HG03139 (cell line): ENCODE measurements at regions not wholly inside any gene's neighbourhood (a gene's known extent, or its start where the extent isn't known, plus 50 kb on each side); places are given as distances from the start of the nearest gene placed in this dataset.
"Not testable (repeated sequence)": the region's sequence is repeated elsewhere in the genome, so short reads cannot be mapped to it uniquely, and the experiment has no call there.

ENCODE experiments used
- ATAC-seq: cut with Tn5 transposase; IDR thresholded peaks from one replicate; pipeline ENCODE4 v1.9.1; 2021; ENCODE audit not compliant: unreplicated experiment

DNA sequence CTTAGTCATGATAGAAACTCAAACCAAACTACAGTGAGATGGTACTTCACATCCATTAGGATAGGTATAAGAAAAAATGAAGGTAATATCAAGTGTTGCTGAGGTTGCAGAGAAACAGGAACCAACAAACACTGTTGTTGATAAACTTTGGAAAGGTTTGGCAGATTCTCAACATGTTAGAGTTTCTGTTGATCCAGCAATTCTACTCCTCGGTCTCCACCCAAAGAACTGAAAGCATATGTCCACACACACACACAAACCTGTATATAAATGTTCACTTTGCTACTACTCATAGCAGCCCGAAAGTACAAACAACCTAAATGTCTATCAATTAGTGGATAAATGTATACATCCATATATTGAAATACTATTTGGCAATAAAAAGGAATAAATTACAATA lies 128.3 kb upstream of the CARMIL1 start:
- no peak for ATAC-seq

DNA sequence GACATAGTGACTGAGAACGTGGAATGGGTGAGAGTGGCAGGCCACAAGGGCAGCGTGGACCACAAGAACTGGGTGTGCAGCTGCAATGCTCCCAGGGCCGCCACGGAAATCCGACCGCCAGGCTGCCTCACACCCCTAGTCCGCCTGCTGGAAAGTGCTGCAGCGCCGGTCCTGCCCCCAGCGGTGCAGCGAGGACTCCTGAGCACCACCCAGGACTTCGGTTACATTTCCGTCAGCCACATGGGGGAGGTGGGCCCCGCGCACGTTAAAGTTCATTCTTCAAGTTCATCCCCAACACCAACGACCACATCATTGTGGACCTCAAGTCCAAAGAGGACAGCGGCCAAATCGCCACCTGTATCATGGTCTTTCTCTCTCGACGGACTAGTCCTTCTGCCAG lies 126.1 kb upstream of the CARMIL1 start:
- ATAC-seq = no peak

DNA sequence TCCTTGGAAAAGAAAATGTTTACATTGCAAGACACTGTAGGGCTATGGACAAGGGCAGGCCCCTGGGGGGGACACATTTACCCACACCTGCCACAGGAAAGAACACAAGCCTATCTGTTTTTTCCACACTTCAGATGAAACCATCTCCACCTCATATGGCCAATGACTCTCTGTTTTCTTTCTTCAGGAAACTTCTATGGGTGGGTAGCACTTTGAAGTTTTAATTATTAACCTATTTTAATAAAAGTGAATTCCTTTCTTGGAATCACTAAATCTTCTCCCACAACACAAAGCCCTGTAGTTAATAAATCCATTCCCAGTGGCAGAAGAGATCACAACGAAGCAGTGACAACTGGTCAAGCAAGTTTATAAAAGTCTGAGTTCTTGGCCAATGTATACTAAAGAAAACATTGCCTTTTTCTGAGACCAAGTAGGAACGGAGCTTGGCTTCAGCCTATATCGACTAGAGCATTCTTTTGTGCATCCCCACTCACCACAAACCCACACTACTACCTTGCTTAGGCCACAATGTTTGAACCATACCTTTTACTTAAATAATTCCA lies 125.1 kb upstream of the CARMIL1 start:
- ATAC-seq = no peak

DNA sequence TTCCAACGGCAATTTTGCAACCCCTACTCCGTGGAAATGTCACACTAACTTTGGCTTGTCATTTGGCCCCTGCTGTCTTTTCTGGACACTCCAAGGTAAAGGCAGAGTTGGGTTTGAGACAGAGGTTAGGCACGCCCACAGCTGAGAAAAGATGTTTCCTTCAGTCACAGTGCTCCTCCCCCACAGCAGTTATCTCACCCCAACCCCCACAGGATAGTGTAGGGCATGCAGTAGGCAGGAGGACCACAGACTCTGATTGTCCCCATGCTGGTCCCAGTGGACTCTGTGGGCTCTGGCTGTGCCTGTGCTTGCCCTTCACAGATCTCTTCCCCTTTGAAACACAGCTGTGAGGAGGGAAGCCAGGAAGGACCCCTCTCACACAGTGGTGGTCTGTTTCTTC lies 124.0 kb upstream of the CARMIL1 start:
- no peak for ATAC-seq

DNA sequence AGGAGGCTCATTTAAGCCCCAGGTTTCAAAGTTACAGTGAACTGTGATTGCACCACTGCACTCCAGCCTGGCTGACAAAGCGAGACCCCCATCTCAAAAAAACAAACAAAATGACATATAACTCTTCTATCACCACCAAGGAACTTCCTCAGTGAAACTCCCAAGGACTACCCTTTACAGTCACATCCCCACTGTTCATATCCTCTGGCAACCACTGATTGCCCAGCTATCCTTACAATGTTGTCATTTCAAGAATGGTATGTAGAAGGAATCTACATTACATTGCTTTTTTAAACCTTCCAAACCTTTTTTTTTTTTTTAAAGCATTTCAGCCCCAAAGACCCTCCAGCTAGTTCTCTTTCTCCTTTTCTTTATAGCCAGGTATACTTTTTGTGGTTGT lies 123.1 kb upstream of the CARMIL1 start:
- no peak for ATAC-seq

DNA sequence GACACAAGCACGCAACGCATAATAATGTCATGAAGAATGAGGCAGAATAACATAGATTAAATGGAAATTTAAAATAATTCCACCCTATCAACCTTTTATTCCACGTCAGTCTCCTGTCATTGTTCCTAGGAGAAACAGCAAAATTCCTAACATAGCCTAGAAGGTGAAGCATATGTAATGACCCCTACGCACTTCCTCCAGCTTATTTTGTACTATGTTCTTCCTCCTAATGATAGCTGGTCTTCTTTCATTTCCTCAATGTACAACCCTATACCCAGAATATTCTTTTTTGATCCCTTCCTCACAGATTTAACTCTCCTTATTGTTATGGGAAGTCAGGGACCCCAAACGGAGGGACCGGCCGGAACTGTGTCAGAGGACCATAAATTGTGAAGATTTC lies 122.0 kb upstream of the CARMIL1 start:
- no peak for ATAC-seq

DNA sequence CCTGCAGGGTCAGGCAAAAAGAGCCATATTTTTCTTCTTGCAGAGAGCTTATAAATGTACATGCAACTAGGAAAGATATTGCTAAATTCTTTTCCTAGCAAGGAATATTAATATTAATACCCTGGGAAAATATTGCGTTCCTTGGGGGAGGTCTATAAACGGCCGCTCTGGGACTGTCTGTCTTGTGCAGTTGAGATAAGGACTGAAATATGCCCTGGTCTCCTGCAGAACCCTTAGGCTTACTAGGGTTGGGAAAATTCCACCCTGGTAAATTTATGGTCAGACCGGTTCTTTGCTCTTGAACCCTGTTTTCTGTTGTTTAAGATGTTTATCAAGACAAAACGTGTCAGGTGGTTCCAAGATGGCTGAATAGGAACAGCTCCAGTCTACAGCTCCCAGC lies 121.3 kb upstream of the CARMIL1 start:
- ATAC-seq = no peak

- not testable (repeated sequence) for ATAC-seq
Observed at GRCh38 chr6:25160134-25160533, 119.0 kb upstream of the CARMIL1 start.

- no peak for ATAC-seq
Observed at GRCh38 chr6:25165177-25165576, 114.0 kb upstream of the CARMIL1 start.

GRCh38 chr6:25165800-25166199 lies 113.4 kb upstream of the CARMIL1 start:
- ATAC-seq = no peak

- ATAC-seq = no peak
Observed at GRCh38 chr6:25166955-25167748, 112.0 kb upstream of the CARMIL1 start.

- ATAC-seq = no peak
Observed at GRCh38 chr6:25167961-25168360, 111.2 kb upstream of the CARMIL1 start.

GRCh38 chr6:25168637-25169036 lies 110.5 kb upstream of the CARMIL1 start:
- no peak for ATAC-seq

- ATAC-seq = no peak
Observed at GRCh38 chr6:25169553-25169952, 109.6 kb upstream of the CARMIL1 start.

- no peak for ATAC-seq
Observed at GRCh38 chr6:25169961-25170360, 109.2 kb upstream of the CARMIL1 start.

GRCh38 chr6:25170640-25171039 lies 108.5 kb upstream of the CARMIL1 start:
- ATAC-seq = no peak

DNA sequence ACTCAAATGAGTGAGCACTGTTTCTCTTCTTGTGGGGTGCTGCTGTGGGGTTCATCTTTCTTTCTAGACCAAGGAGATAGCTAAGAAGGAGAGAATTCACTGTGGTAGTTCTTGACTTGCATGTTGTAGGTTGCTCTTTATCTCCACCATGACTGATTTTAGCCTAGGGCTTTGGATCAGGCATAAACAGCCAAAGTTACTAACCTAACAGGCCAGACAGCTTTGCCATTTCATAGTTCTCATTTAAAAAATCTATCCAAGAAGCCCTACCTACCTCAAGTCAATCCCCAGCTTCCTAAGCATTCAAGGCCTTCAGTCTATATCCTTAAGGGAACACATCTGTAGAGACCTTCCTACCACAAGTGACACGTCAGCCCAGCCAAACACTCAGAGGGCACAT lies 107.9 kb upstream of the CARMIL1 start:
- ATAC-seq = no peak

GRCh38 chr6:25172819-25173218 lies 106.4 kb upstream of the CARMIL1 start:
- ATAC-seq = no peak

- ATAC-seq = no peak
Observed at GRCh38 chr6:25173246-25173645, 105.9 kb upstream of the CARMIL1 start.

DNA sequence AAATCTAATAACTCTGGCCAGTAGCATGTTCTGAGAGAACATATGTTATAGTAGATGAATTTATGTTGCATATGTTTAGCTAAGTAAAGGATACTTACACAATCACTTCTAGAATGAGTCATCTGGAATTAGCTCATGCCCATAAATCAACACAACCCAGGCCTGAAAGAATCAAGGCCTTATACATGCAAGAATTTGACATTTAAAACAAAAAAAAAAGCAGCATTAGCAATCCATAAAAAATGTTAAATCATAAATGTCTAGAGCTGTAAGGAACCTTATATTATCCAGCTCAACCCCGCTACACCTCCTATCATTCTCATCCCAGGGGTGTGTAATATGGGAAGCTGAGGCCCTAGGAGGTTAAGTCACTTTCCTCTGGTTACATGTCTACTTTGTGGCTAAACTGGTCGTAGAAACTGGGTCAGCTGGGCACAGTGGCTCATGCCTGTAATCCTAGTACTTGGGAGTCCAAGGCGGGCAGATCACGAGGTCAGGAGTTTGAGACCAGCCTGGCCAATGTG lies 105.2 kb upstream of the CARMIL1 start:
- no peak for ATAC-seq

GRCh38 chr6:25174678-25175077 lies 104.5 kb upstream of the CARMIL1 start:
- no peak for ATAC-seq

DNA sequence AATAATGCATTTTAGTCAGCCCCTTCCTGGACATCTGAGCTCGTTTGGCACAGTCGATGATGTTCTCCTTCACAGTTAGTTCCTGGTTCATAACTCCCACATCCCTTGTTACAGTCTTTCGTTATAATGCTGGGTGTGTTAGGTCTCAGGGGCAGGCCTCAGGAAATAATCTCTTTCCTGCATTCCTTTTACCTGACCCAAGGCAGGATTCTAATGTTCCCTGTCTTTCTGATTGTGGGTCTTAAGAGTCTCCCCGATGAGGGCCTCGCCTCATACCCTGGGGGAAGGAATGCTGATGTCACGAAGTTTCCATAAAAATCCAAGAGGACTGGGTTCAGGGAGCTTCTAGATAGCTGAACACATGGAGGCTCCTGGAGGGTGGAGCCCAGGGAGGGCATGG lies 104.0 kb upstream of the CARMIL1 start:
- ATAC-seq = no peak

- no peak for ATAC-seq
Observed at GRCh38 chr6:25175681-25176080, 103.5 kb upstream of the CARMIL1 start.
